Spleen (tissue), 11 donors: ENCODE measurements at regions not wholly inside any gene's neighbourhood (a gene's known extent, or its start where the extent isn't known, plus 50 kb on each side); places are given as distances from the start of the nearest gene placed in this dataset.

ENCODE experiments used
- DNase-seq: peaks from one replicate; pipeline ENCODE4 v3.0.0-alpha.2; 2020
- H3K27ac ChIP-seq, 8 donors: fragments of 200-600 bp; sonication (generic) in 7 of 8; 1 replicate in 4 of 8; 2 replicates in 4 of 8; pipeline versions ENCODE4 v1.5.0 to v1.8.0; 2016 to 2021; ENCODE audit warnings: inconsistent platforms in 4 of 8, mild to moderate bottlenecking in 4 of 8, moderate library complexity in 1 of 8
- H3K27me3 ChIP-seq, 7 donors: fragments of 200-600 bp; sonication (generic) in 6 of 7; replicated peaks in 1 of 7; 1 replicate in 4 of 7; 2 replicates in 3 of 7; pipeline versions ENCODE4 v1.5.0 to v1.8.0; 2016 to 2021; ENCODE audit warnings: inconsistent platforms in 3 of 7, mild to moderate bottlenecking in 1 of 7
- H3K36me3 ChIP-seq, 6 donors: fragments of 200-600 bp; sonication (generic) in 5 of 6; 1 replicate in 4 of 6; 2 replicates in 2 of 6; pipeline versions ENCODE4 v1.5.0 to v1.8.0; 2016 to 2021; ENCODE audit warnings: inconsistent platforms in 2 of 6
- H3K4me1 ChIP-seq, 6 donors: fragments of 200-600 bp; sonication (generic) in 5 of 6; 1 replicate in 3 of 6; 2 replicates in 3 of 6; pipeline versions ENCODE4 v1.5.0 to v1.8.0; 2016 to 2021; ENCODE audit warnings: inconsistent platforms in 3 of 6
- H3K4me3 ChIP-seq, 8 donors: fragments of 200-600 bp; sonication (generic) in 7 of 8; 1 replicate in 4 of 8; 2 replicates in 4 of 8; pipeline versions ENCODE4 v1.5.0 to v1.8.0; 2016 to 2021; ENCODE audit warnings: inconsistent platforms in 4 of 8, mild to moderate bottlenecking in 4 of 8, moderate library complexity in 2 of 8
- H3K9me3 ChIP-seq, 8 donors: fragments of 200-600 bp; sonication (generic) in 7 of 8; 1 replicate in 4 of 8; 2 replicates in 4 of 8; pipeline versions ENCODE4 v1.5.0 to v1.8.0; 2016 to 2021; ENCODE audit warnings: inconsistent platforms in 4 of 8
- POLR2A ChIP-seq, 3 donors: fragments of 450-650 bp; IDR thresholded peaks; one replicate each; pipeline ENCODE4 v1.5.1; 2017; ENCODE audit warnings: antibody characterized with exemption in 3 of 3, mild to moderate bottlenecking in 1 of 3
- POLR2AphosphoS5 ChIP-seq, 3 donors: sonication (generic); formaldehyde crosslinking; IDR thresholded peaks; one replicate each; pipeline ENCODE4 v1.5.1; 2017; ENCODE audit warnings: antibody characterized with exemption in 3 of 3
- WGBS, 5 donors: extraction: QIAGEN DNeasy Blood & Tissue Kit in 3 of 5; methylation state at CpG; one replicate each; pipeline versions ENCODE4 v1.1.5 to v1.1.7; 2013 to 2018; 5-methylcytosine and 5-hydroxymethylcytosine counted together
- intact Hi-C: fragments of 100-400 bp; cut with DNase I; formaldehyde crosslinking; loops from one replicate; pipeline ENCODE4 v1.15.0; 2023; ENCODE audit warnings: low total_unique reads
- TF ChIP-seq, protein P1 (sequence below), 11 experiments: fragments of 200-600 bp in 7 of 11; fragments of 450-650 bp in 4 of 11; sonication (generic) in 4 of 11; IDR thresholded peaks in 8 of 11; conservative IDR thresholded peaks in 3 of 11; 1 replicate in 7 of 11; 2 replicates in 4 of 11; pipeline versions ENCODE4 v1.4.0 to v1.8.0; 2016 to 2021; ENCODE audit warnings: antibody characterized with exemption in 11 of 11, inconsistent platforms in 4 of 11, mild to moderate bottlenecking in 1 of 11
- donor health status: healthy with polysubstance abuse.
- donor health status: DM: no; HTN: no; CAD: no; lungs with moderate emphysema.
- donor health status: DM: no; HTN: no; CAD: no.
- donor health status: Bipolar disorder and iron deficiency.
- donor health status: healthy.
- donor health status: DM: no; HTN: no; CAD: no.
- donor health status: DM: yes; HTN: yes; CAD: no.

- no peak overlapping the region for H3K4me3 ChIP-seq
- intact Hi-C loops = no loop called here
- no peaks in the 10 kb centered on the region for H3K9me3 ChIP-seq
- peaks cover 0 to 6% (median 0%) of the 10 kb centered on the region in 7 donors for H3K27me3 ChIP-seq
- TF ChIP-seq POLR2AphosphoS5 (IDR thresholded peaks at IDR 0.05) (no peak), POLR2A (IDR thresholded peaks at IDR 0.05) (no peak)
- no peaks in the 10 kb centered on the region for H3K4me1 ChIP-seq
- no peaks in the 10 kb centered on the region for H3K36me3 ChIP-seq
- H3K27ac ChIP-seq = no peak overlapping the region
- DNase-seq = no peak
These were observed 82.4 kb upstream of the ZIC3 start for GRCh38 chrX:137483554-137483953.

DNA sequence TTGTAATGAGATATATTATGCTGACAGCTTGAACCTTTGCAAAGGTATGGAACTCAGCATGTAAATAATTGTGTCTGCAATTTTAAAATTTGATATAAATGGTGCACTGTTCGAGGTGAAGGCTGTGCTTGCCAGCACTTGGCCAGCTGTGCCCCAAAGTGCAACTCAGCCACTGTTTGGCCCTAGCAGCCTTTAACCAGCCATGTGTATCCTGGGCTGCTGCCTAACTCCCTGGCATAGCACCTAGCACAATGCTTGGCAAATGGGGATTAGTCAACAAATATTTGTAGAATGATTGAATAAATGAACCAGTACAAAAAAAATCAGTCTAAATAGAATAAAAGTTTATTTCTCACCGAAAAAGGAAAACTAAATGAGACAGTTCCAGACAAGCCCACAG lies 83.8 kb upstream of the ZIC3 start:
- Histone ChIP-seq H3K36me3 (no peaks in the 10 kb centered on the region), H3K4me1 (no peaks in the 10 kb centered on the region), H3K27ac (no peak overlapping the region), H3K27me3 (peaks cover 0 to 6% (median 0%) of the 10 kb centered on the region in 7 donors), H3K4me3 (no peak overlapping the region), H3K9me3 (no peaks in the 10 kb centered on the region)
- DNase-seq = no peak
- TF ChIP-seq, protein P1, sequence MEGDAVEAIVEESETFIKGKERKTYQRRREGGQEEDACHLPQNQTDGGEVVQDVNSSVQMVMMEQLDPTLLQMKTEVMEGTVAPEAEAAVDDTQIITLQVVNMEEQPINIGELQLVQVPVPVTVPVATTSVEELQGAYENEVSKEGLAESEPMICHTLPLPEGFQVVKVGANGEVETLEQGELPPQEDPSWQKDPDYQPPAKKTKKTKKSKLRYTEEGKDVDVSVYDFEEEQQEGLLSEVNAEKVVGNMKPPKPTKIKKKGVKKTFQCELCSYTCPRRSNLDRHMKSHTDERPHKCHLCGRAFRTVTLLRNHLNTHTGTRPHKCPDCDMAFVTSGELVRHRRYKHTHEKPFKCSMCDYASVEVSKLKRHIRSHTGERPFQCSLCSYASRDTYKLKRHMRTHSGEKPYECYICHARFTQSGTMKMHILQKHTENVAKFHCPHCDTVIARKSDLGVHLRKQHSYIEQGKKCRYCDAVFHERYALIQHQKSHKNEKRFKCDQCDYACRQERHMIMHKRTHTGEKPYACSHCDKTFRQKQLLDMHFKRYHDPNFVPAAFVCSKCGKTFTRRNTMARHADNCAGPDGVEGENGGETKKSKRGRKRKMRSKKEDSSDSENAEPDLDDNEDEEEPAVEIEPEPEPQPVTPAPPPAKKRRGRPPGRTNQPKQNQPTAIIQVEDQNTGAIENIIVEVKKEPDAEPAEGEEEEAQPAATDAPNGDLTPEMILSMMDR (IDR thresholded peaks at IDR 0.05 in 8 of 11, conservative IDR thresholded peaks at IDR 0.05 in 3 of 11) = no peak
- no peak for TF ChIP-seq POLR2AphosphoS5 (IDR thresholded peaks at IDR 0.05)
- no peak for TF ChIP-seq POLR2A (IDR thresholded peaks at IDR 0.05)
- WGBS, 5 donors = 50 to 74% (median 67%) methylated on average over 2 of the region's 2 CpGs
- intact Hi-C loops = no loop called here

GRCh38 chrX:137479386-137479785 lies 86.5 kb upstream of the ZIC3 start:
- DNase-seq = no peak
- Histone ChIP-seq H3K4me3 (no peak overlapping the region), H3K27me3 (peaks cover 0 to 6% (median 0%) of the 10 kb centered on the region in 7 donors), H3K36me3 (no peaks in the 10 kb centered on the region), H3K9me3 (no peaks in the 10 kb centered on the region), H3K27ac (no peak overlapping the region), H3K4me1 (no peaks in the 10 kb centered on the region)
- TF ChIP-seq, protein P1 (IDR thresholded peaks at IDR 0.05 in 8 of 11, conservative IDR thresholded peaks at IDR 0.05 in 3 of 11) = no peak
- no peak for TF ChIP-seq POLR2A (IDR thresholded peaks at IDR 0.05)
- no peak for TF ChIP-seq POLR2AphosphoS5 (IDR thresholded peaks at IDR 0.05)
- WGBS, 5 donors = 0 to 22% (median 14%) methylated on average over 2 of the region's 2 CpGs
- intact Hi-C loops = no loop called here

DNA sequence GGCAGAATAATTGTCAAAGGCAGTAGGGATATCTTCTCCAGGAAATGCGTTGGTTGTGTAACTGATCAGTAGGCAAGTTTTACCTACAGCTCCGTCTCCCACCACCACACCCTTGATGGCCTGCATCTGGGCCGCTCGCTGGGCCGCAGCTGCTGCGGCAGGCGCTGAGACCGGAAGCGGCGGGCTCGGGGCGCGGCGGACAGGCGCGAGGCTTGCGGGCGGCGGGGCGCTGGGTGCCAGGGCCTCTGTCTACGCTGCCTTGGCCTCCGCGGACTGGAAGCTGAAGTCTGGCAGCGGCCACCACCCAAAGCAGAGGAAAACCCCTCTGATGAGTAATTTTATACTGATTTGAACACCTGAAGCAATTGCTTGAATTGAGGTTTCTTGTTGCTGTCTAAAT lies 124.2 kb upstream of the ZIC3 start:
- WGBS, 5 donors = 66 to 91% (median 83%) methylated on average over 23 to 24 of the region's 24 CpGs; no CpG with 5 or more reads in 1 of the 5 donors
- H3K27ac ChIP-seq = no peak overlapping the region
- H3K36me3 ChIP-seq = no peaks in the 10 kb centered on the region
- DNase-seq = no peak
- H3K27me3 ChIP-seq = peaks cover 0 to 8% (median 0%) of the 10 kb centered on the region in 7 donors
- H3K4me1 ChIP-seq = no peaks in the 10 kb centered on the region
- no peak overlapping the region for H3K4me3 ChIP-seq
- intact Hi-C loops = no loop called here
- TF ChIP-seq POLR2A (IDR thresholded peaks at IDR 0.05) (no peak), POLR2AphosphoS5 (IDR thresholded peaks at IDR 0.05) (no peak)
- TF ChIP-seq, protein P1 (IDR thresholded peaks at IDR 0.05 in 8 of 11, conservative IDR thresholded peaks at IDR 0.05 in 3 of 11) = no peak
- H3K9me3 ChIP-seq = peaks cover 0 to 20% (median 2%) of the 10 kb centered on the region in 8 donors

- Histone ChIP-seq H3K27me3 (peaks cover 1 to 37% (median 30%) of the 10 kb centered on the region in 7 donors), H3K9me3 (peaks cover 0 to 15% (median 0%) of the 10 kb centered on the region in 8 donors), H3K27ac (no peak overlapping the region), H3K4me1 (peaks cover 0 to 12% (median 2%) of the 10 kb centered on the region in 6 donors), H3K4me3 (no peak overlapping the region), H3K36me3 (no peaks in the 10 kb centered on the region)
- no peak for DNase-seq
- intact Hi-C loops = no loop called here
- 0 to 7% (median 0%) methylated on average over 1 of the region's 1 CpG for WGBS, 5 donors
- TF ChIP-seq, protein P1 (IDR thresholded peaks at IDR 0.05 in 8 of 11, conservative IDR thresholded peaks at IDR 0.05 in 3 of 11) = no peak
These were observed 133.3 kb upstream of the ZIC3 start for GRCh38 chrX:137432609-137433008.
